NCI-H146 treated with DMSO at 0.1 percent for 48 hours (cell line): ENCODE measurements at regions not wholly inside any gene's neighbourhood (a gene's known extent, or its start where the extent isn't known, plus 50 kb on each side); places are given as distances from the start of the nearest gene placed in this dataset.
A peak's percentile ranks its signal among the peaks of the same experiment; 100 is the strongest.
"Not testable (repeated sequence)": the region's sequence is repeated elsewhere in the genome, so short reads cannot be mapped to it uniquely, and the experiment has no call there.

Experiments used
- DNase-seq: peaks from one replicate; lab custom pipeline; 2025; ENCODE audit not compliant: unreplicated experiment; lab: John Stamatoyannopoulos, UW

GRCh38 chr6:80531681-80532619, 425.5 kb downstream of the BCKDHB start:
- DNase-seq: no peak

GRCh38 chr6:80530103-80530502, 423.6 kb downstream of the BCKDHB start:
- no peak for DNase-seq

- DNase-seq: no peak
Measured at GRCh38 chr6:80528115-80528514, 421.6 kb downstream of the BCKDHB start.

- DNase-seq: peak; percentile 9
Measured at GRCh38 chr6:80527552-80528052, 421.1 kb downstream of the BCKDHB start.

- no peak for DNase-seq
Measured at GRCh38 chr6:80523531-80523997, 417.1 kb downstream of the BCKDHB start.

DNA sequence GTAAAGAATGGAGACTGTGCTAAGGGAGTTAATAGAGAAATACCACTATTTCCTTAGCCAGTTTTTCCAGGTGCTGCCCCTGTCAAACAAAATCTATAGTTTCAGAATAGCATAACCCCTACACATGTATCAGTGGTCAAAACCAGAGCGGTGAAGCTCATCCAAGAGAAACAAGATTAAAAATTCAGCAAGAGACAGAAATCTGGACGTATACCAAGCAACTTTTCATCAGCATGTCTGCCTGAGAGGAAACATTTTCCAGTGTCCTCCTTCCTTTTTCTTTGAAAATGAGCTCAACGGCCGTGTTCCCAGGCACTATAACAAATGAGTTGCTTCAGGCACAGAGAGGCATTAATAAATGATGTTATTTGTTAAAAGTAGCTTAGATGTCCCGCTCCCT, 416.5 kb downstream of the BCKDHB start:
- no peak for DNase-seq

- no peak for DNase-seq
Measured at GRCh38 chr6:80522576-80522975, 416.1 kb downstream of the BCKDHB start.

DNA sequence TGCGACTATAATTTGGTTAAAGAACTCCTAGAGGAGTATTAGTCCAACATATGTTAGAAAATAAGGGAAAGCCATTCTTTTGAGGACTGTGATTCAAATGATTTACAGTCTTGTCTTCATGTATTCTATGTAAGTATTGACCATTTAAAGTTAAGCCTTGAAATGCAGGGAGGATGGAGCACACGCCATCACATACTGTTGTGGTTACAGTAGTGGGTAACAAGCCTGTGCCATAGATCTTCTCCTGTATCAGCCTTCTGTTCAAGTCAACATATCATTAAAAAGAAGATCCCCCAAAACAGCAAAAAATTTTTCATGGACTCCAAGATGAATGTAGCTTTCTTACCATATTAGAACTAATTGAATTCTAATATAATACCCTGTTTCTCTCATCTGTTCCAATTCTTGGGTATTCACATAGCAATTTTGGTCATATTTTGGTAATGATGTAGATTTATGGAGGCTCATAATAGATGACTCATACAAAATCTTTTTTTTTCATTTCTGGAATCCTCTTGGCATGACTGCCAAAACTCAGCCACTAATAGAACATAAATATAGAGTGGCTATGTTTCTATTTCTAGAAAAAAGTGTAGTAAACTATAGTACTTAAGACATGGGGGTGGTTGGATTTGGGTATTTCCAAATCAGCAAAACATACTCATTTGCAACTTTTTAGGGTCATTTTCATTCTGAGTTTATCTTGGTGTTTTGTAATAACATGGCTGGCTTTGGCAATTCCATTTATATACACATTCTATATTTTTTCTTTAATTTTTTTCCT, 413.5 kb downstream of the BCKDHB start:
- no peak for DNase-seq

- DNase-seq: no peak
Measured at GRCh38 chr6:80517525-80517924, 411.1 kb downstream of the BCKDHB start.

DNA sequence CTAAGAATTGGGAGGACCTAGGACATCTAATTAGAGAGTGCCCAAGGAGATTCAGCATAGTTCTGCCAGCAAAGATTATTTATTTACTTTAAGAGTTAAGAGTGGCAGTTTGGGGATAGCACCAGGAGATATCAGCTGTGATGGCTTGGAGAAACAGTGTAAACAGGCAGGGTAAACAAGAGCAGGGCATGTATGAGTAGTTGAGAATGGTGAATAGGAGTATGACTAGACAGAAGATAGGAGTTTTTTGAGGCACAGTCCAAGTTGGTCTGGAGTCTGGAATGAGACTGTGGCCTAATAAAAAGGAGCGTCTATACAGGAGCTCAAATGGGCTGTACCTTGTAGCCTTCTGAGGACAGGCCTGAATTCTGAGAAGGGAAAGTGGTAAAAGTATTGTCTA, 404.1 kb downstream of the BCKDHB start:
- DNase-seq: not testable (repeated sequence)

DNA sequence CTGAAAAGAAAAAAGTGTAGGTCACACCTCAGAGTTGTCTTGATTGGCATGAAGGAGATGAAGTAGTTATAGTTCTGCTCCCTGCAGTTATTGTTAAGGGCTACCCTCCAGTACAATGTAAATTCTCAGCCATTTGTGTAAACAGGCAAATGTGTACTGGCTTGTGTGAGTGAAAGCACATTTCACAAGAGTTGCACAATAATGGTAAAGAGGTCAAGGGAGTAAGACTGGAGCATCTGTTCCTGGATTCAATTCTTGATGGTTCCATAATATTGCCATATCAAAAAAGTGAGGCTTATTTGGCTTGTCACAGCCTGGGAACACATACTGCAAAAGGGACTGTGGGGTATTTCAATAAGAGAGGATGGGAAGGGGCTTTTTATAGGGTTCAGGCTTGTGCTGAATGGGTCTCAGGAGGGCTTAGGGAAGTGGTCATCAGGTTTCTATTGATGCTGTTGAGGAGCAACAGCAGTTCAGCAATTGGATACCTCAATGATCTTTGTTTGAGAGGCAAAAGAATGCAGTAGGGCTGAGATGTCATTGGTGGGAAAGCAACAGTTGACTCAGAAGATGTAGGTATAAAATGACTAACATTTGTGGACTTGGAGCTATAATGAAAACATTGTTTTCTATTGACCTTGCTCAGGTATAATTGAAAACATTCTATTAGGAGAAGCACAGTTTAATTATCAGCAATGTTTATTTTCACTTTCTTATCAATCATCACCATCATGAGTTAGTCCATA, 402.6 kb downstream of the BCKDHB start:
- no peak for DNase-seq

GRCh38 chr6:80504882-80505281, 398.4 kb downstream of the BCKDHB start:
- no peak for DNase-seq

GRCh38 chr6:80503660-80504059, 397.2 kb downstream of the BCKDHB start:
- no peak for DNase-seq

- DNase-seq: no peak
Measured at GRCh38 chr6:80502871-80503270, 396.4 kb downstream of the BCKDHB start.

DNA sequence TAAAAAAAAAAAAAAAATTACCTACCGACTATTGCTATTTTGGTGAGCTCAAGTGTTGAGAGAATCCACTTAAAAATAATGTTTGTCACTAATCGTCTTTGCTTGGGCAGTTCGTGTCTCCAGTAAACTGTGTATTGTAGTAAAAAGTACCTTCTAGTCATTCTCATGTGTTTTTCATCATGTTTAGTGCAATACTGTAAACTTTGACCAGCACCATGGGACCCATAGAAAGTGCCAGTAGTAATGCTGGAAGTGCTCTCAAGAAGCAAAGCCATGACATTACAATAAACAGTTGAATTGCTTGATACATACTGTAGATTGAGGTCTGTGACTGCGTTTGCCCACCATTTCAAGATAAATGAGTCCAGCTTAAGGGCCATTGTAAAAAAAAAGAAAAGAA, 395.2 kb downstream of the BCKDHB start:
- DNase-seq: no peak

DNA sequence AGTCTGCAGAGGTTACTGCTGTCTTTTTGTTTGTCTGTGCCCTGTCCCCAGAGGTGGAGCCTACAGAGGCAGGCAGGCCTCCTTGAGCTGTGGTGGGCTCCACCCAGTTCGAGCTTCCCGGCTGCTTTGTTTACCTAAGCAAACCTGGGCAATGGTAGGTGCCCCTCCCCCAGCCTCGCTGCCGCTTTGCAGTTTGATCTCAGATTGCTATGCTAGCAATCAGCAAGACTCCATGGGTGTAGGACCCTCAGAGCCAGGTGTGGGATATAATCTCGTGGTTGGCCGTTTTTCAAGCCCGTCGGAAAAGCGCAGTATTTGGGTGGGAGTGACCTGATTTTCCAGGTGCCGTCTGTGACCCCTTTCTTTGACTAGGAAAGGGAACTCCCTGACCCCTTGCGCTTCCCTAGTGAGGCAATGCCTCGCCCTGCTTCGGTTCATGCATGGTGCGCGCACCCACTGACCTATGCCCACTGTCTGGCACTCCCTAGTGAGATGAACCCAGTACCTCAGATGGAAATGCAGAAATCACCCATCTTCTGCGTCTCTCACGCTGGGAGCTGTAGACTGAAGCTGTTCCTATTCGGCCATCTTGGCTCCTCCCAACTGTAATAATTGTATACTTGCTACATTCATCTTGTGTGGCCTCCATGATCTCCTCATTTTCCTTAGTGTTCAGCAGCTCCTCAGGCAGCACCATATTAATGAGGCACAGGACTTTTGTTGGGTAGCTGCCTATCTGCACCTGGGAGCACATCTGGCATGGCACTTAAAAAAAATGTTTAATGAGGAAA, 391.4 kb downstream of the BCKDHB start:
- DNase-seq: not testable (repeated sequence)

DNA sequence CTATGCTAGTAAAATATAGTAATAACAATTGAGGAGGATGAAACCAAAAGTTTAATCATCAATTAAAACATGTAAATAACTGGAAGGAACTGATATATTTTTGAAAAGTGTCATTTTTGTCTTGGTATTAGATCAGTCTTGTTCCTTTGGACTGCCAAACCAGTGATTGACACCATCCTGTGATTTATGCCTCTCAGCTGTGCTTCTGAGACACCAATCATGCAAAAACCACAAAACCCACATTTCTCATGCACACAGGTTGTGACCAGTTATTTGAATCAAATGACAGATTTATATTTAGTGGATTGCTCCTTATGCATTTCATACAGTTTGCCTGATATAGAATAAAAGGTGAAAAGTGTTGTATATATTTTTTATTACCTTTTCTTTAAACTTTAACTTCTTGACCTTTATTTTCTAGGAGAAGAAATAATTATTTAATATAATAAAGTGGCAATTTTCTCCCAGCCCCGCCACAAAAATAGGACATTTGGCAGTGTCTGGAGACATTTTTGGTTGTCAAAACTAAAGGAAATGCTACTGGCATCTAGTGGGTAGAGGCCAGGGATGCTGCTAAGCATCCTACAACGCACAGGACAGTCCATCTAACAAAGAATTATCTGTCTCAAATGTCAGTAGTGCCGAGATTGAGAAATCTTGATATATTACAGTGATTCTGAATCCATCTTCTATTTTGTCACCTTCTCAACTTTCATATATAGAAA, 383.6 kb downstream of the BCKDHB start:
- DNase-seq: no peak

- DNase-seq: no peak
Measured at GRCh38 chr6:80488190-80488589, 381.7 kb downstream of the BCKDHB start.

DNA sequence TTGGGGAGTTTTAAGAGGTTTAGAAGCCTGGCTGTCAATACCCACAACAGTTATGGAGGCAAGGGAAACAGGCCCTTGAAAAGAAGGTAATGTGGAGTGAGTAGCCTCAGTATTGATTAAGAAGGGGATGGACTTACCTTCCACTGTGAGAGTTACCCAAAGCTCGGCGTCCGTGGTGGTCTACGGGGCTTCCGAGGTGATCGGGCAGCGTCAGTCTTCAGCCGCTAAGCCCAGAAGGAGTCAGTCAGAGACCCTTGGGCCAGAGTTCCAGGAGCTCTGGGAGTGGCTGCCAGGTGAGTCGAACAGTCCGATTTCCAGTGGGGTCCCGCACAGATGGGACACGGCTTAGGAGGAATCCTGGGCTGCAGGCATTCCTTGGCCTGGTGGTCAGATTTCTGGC, 379.0 kb downstream of the BCKDHB start:
- DNase-seq: not testable (repeated sequence)

DNA sequence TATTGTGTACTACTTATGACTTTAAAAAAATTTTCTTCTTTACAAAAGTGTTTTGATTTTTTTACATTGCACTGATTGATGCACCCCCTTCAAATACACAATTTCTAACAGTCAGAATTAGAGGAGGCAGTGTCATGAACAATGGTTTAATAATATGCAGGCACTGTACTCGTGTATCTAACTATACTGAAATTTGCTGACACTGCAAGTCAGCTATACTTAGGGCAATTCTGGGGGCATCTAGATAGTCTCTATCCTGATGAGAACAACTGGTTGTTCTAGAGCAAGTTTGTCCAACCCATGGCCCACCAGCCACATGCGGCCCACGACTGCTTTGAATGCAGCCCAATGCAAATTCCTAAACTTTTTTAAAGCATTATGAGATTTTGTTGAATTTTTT, 375.6 kb downstream of the BCKDHB start:
- no peak for DNase-seq
